Pancreas (tissue), 10 donors: ENCODE measurements at regions not wholly inside any gene's neighbourhood (a gene's known extent, or its start where the extent isn't known, plus 50 kb on each side); places are given as distances from the start of the nearest gene placed in this dataset.

ENCODE experiments used
- ATAC-seq, 4 donors: fragments of 200-7000 bp; cut with Tn5 transposase; one replicate each; pipeline versions ENCODE4 v1.8.0 to v1.9.1; 2020; ENCODE audit warnings: mild to moderate bottlenecking in 4 of 4, moderate library complexity in 4 of 4
- DNase-seq, 6 donors: peaks; one replicate each; pipeline ENCODE4 v3.0.0-alpha.2; 2020
- FAIRE-seq: peaks from 2 replicates; lab custom pipeline; 2012; peaks lifted over from hg19 to GRCh38; lab: Jason Lieb, UNC
- H3K27ac ChIP-seq, 4 donors: fragments of 200-600 bp; sonication (generic); 1 replicate in 3 of 4; 2 replicates in 1 of 4; pipeline versions ENCODE4 v1.5.0 to v1.8.0; 2020
- H3K27me3 ChIP-seq, 4 donors: fragments of 200-600 bp; one replicate each; pipeline ENCODE4 v1.8.0; 2021
- H3K36me3 ChIP-seq, 3 donors: fragments of 200-600 bp; sonication (generic) in 1 of 3; one replicate each; pipeline versions ENCODE4 v1.5.0 to v1.8.0; 2020 to 2021
- H3K4me1 ChIP-seq, 3 donors: fragments of 200-600 bp; one replicate each; pipeline ENCODE4 v1.8.0; 2021
- H3K4me3 ChIP-seq, 4 donors: fragments of 200-600 bp; sonication (generic) in 2 of 4; one replicate each; pipeline versions ENCODE4 v1.5.0 to v1.8.0; 2020 to 2021
- H3K9me3 ChIP-seq, 4 donors: fragments of 200-600 bp; one replicate each; pipeline ENCODE4 v1.8.0; 2021
- WGBS, 2 donors: extraction: QIAGEN DNeasy Blood & Tissue Kit; methylation state at CpG; one replicate each; pipeline ENCODE4 v1.1.7; 2013; 5-methylcytosine and 5-hydroxymethylcytosine counted together
- intact Hi-C, 3 donors: fragments of 100-400 bp; cut with DNase I; formaldehyde crosslinking; loops; one replicate each; pipeline versions ENCODE4 v1.11.1 to v1.14.2; 2022
- TF ChIP-seq, protein P1 (sequence below), 4 donors: fragments of 200-600 bp; sonication (generic) in 3 of 4; IDR thresholded peaks; one replicate each; pipeline versions ENCODE4 v1.5.0 to v1.8.0; 2021; ENCODE audit warnings: antibody characterized with exemption in 4 of 4
- donor health status: healthy with polysubstance abuse.
- donor health status: DM: no; HTN: no; CAD: no; lungs with moderate emphysema.
- donor health status: DM: no; HTN: no; CAD: no.
- donor health status: control.
- donor health status: control.
- donor health status: Bipolar disorder and iron deficiency.
- donor health status: DM: yes; HTN: yes; CAD: no.
- donor health status: DM: no; HTN: no; CAD: no.
- donor health status: DM: no; HTN: no; CAD: no.
- donor health status: DM: yes; HTN: yes; CAD: no.

DNA sequence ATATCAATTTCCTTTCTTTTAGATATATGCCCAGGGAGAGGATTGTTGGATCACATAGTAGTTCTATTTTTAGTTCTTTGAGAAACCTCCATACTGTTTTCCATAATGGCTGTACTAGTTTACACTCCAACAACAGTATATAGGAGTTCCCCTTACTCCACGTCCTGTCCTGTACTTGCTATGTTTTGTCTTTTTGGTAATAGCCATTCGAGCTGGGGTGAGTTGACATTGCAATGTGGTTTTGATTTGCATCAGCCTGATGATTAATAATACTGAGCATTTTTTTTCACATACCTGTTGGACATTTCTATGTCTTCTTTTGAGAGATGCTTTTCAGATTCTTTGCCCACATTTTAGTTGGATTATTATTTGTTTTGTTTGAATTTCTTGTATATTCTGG is 445.9 kb downstream of the NTRK2 start:
- WGBS, 2 donors, result 68 to 73% methylated on average over 2 of the region's 2 CpGs
- TF ChIP-seq, protein P1, sequence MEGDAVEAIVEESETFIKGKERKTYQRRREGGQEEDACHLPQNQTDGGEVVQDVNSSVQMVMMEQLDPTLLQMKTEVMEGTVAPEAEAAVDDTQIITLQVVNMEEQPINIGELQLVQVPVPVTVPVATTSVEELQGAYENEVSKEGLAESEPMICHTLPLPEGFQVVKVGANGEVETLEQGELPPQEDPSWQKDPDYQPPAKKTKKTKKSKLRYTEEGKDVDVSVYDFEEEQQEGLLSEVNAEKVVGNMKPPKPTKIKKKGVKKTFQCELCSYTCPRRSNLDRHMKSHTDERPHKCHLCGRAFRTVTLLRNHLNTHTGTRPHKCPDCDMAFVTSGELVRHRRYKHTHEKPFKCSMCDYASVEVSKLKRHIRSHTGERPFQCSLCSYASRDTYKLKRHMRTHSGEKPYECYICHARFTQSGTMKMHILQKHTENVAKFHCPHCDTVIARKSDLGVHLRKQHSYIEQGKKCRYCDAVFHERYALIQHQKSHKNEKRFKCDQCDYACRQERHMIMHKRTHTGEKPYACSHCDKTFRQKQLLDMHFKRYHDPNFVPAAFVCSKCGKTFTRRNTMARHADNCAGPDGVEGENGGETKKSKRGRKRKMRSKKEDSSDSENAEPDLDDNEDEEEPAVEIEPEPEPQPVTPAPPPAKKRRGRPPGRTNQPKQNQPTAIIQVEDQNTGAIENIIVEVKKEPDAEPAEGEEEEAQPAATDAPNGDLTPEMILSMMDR (IDR thresholded peaks at IDR 0.05), result no peak
- no peak overlapping the region for H3K4me3 ChIP-seq
- ATAC-seq (no peak), FAIRE-seq (no peak), DNase-seq (no peak)
- H3K4me1 ChIP-seq, result no peaks in the 10 kb centered on the region
- no peak overlapping the region for H3K27ac ChIP-seq
- H3K27me3 ChIP-seq, result no peaks in the 10 kb centered on the region
- intact Hi-C loops, result no loop called here
- no peaks in the 10 kb centered on the region for H3K36me3 ChIP-seq
- H3K9me3 ChIP-seq, result no peaks in the 10 kb centered on the region

DNA sequence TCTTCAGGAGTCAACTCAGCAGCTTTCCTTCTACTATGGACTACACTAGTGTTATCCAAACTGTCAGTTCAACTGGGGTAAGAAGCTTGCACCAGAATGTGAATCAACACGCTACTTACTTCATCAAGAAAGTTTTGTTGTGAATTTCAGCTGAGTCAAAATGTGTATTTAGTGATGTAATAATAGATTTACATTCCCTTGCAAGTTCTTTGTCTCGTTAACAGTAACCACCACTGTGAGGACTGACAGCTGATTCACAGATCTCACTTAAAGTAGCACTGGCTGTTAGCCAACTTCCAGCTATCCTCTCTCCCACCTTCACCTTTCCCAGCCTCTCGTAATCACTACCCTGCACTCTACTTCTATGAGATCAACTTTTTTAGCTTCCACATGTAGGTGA is 445.3 kb downstream of the NTRK2 start:
- Histone ChIP-seq H3K4me3 (no peak overlapping the region), H3K36me3 (no peaks in the 10 kb centered on the region), H3K4me1 (no peaks in the 10 kb centered on the region), H3K27ac (no peak overlapping the region), H3K9me3 (no peaks in the 10 kb centered on the region), H3K27me3 (no peaks in the 10 kb centered on the region)
- TF ChIP-seq, protein P1 (IDR thresholded peaks at IDR 0.05), result no peak
- FAIRE-seq (no peak), DNase-seq (no peak), ATAC-seq (no peak)
- intact Hi-C loops, result no loop called here
- WGBS, 2 donors, result 73 to 80% methylated on average over 3 of the region's 3 CpGs

DNA sequence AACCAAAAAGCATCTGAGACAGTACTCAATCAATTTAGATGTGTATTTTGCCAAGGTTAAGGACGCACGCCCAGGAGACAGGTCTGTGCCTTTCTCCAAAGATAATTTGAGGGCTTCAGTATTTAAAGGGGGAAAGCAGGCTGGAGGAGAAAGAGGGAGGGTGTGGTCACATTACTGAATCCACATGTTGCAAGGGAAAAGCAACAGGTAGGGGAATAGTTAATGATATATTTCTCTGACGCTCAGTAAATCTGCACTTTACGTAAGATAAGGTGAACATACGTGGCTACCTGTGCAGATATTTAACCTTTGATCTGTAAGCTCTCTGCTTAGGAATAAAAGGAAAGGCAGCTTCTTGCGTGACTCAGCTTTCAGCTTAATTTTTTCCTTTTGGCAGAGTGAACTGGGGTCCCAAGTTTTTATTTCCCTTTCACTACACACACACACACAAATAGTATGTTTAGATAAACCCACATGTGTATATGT is 443.4 kb downstream of the NTRK2 start:
- TF ChIP-seq, protein P1 (IDR thresholded peaks at IDR 0.05), result no peak
- H3K4me3 ChIP-seq, result no peak overlapping the region
- H3K9me3 ChIP-seq, result no peaks in the 10 kb centered on the region
- DNase-seq (no peak), ATAC-seq (no peak), FAIRE-seq (no peak)
- intact Hi-C loops, result no loop called here
- no peaks in the 10 kb centered on the region for H3K4me1 ChIP-seq
- H3K36me3 ChIP-seq, result no peaks in the 10 kb centered on the region
- H3K27ac ChIP-seq, result no peak overlapping the region
- 50 to 57% methylated on average over 6 of the region's 6 CpGs for WGBS, 2 donors
- H3K27me3 ChIP-seq, result no peaks in the 10 kb centered on the region

DNA sequence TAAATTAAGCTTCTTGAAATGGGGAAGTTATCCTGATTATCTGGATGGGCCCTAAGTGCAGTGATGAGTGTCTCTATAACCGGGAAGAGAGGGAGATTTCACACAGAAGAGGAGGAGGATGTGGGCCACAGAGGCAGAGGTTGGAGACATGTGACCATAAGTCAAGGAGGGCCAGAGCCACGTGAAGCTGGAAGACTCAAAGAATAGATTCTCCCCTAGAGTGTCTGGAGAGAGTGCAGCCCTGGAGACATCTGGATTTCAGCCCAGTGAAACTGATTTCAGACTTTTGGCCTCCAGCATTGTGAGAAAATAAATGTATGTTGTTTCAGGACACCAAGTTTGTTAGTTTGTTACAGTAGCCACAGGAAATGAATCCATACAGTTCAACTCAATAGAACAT is 442.9 kb downstream of the NTRK2 start:
- Histone ChIP-seq H3K27ac (no peak overlapping the region), H3K4me3 (no peak overlapping the region), H3K27me3 (no peaks in the 10 kb centered on the region), H3K36me3 (no peaks in the 10 kb centered on the region), H3K9me3 (no peaks in the 10 kb centered on the region), H3K4me1 (no peaks in the 10 kb centered on the region)
- no peak for ATAC-seq
- 49% methylated on average over 2 of the region's 2 CpGs for WGBS, 2 donors
- no peak for DNase-seq
- TF ChIP-seq, protein P1 (IDR thresholded peaks at IDR 0.05), result no peak
- FAIRE-seq, result no peak
- intact Hi-C loops, result no loop called here

DNA sequence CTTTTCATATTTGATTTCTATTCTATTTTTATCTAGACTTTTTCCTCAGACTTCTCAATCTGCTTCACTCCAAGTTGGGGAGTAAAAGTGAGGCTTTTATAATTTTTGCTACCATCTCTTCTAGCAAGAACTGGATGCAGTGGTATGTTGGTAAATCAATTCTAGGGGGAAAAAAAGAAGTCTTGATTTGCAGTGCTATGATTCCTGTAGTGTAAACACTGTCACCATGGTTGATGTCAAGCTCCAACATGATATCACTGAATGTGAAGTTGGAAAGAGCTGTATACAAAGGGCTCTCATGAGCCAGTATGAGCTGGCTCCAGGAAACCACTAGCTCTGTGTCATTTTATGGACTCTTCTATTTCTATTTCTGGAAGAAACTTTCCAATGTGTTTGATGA is 439.2 kb downstream of the NTRK2 start:
- Histone ChIP-seq H3K36me3 (no peaks in the 10 kb centered on the region), H3K4me1 (no peaks in the 10 kb centered on the region), H3K27ac (no peak overlapping the region), H3K4me3 (no peak overlapping the region), H3K9me3 (no peaks in the 10 kb centered on the region), H3K27me3 (no peaks in the 10 kb centered on the region)
- ATAC-seq (no peak), DNase-seq (no peak), FAIRE-seq (no peak)
- TF ChIP-seq, protein P1 (IDR thresholded peaks at IDR 0.05), result no peak
- intact Hi-C loops, result no loop called here
